GM21717 (cell line): ENCODE measurements at regions not wholly inside any gene's neighbourhood (a gene's known extent, or its start where the extent isn't known, plus 50 kb on each side); places are given as distances from the start of the nearest gene placed in this dataset.
A peak's percentile ranks its signal among the peaks of the same experiment; 100 is the strongest.

Experiments
- ATAC-seq: cut with Tn5 transposase; IDR thresholded peaks from one replicate; pipeline ENCODE4 v1.9.1; 2021; ENCODE audit warnings: mild to moderate bottlenecking, moderate library complexity; ENCODE audit not compliant: unreplicated experiment

DNA sequence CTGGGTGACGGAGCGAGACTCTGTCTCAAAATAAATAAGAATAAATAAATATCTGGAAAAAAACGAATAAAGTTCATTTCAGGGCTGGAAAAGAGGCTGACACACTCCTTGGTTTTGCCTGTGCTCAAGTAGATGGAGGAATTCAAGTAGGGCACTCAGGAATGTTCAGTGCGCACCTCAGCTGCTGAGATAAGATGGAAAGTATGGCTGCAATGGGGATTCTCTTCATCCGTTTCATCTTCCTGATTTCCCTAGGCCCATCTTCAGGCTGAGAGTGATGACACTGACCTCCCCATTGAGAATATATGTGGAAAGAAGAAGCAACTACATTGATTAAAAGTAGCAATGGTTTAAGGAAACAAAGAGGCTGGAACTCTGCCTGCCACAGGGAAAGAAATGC, 130.5 kb upstream of the ZNF644 start:
- no peak for ATAC-seq

DNA sequence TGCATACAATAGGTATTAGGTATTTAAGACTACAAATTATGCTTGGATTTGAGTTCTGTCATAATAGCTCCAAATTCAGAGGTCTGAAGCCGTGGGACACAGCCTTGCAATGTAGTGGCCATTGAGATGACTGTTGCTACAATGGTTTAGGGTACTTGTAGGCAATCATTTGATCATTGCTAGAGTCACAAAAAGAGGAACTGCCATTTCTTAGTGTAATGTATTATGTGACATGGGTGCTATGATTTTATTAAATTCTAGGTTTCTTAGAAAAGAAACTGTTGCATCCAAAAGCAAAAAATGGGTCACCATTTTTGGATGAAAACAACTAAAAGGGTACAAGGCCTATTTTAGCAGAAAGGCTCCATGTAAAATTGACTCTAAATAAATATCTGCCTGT, 129.9 kb upstream of the ZNF644 start:
- ATAC-seq: no peak

DNA sequence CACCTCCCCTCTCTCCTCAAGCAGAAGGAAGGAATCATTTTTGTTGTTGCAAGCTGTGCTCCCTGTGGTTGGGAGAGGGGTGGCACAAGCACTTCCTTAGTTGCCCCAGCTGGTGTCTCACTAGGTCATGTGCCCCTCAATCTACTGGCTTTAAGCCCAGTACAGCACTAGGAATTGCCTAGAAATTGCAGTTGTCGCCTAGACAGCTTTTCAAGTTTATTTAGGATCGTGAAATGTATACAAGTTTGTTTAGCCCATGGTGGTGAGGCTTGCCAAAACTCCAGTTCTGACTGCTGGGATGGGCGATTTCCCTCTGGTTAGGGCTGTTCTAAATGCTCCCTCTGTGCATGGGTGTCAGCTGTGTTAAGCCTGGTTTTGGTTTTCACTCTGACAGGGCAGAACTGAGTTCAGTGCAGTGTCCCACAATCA, 126.8 kb upstream of the ZNF644 start:
- ATAC-seq: no peak

DNA sequence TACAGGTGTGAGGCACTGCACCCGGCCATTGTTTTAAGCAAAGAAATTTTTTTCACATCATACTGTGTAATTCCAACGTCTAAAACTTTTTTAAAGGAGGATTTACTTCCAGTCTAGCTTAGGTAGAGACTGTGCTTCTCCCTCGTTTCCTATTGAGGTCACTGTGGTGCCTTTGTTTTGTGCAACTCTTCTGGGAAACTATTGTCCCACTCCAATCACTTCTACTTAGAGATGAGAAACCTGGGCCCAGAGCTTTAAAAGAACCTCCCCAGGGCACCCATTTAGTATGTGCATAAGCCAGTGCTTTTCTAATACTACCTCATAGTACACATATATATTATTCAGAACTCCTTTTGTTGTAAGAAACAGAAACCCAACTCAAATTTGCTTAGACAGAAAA, 120.0 kb upstream of the ZNF644 start:
- ATAC-seq: no peak

DNA sequence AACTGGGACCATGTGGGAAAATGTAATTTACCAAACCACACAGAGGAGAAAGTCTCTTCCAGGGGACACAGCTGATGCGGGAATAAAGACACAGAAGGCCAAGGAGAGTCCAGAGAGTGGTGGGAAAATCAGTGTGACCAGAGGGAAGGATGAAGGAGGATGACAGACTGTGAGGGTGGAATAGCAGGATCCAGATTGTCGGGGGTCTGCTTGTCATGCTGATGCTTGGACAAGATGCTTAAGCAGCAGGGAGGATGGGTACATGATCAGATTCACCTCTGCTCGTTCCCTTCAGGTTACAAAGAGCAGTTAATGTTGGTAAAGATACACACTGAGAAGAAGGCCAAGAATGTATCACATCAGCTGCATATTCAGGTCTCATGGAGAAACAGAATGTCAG, 117.1 kb upstream of the ZNF644 start:
- no peak for ATAC-seq

DNA sequence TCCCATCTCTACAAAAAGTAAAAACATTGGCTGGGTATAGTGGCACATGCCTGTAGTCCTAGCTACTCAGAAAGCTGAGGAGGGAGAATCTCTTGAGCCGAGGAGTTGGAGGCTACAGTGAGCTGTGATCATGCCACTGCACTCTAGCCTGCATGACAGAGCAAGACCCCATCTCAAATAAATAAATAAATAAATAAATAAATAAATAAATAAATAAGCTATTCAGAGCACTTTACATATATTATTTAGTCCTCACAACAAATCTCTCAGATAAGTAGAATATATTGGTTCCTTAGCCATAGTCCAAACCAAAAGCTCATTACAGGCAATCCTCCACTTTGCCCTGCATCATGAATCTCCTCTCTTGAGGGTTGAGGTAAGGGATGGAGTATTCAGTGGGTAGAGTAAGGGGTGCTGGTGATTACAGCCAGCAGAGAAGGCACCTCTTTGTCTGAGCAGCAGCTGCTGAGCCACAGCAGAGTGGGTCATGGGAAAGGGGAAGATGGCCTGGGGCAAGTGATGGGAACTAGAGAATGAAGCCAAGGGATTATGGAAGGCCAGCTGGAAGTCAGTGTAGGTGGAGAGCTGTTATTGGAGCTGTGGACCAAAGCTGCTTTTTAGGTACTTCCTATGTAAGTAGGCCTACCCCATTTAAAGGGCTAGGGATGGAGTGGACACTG, 115.5 kb upstream of the ZNF644 start:
- ATAC-seq: no peak

DNA sequence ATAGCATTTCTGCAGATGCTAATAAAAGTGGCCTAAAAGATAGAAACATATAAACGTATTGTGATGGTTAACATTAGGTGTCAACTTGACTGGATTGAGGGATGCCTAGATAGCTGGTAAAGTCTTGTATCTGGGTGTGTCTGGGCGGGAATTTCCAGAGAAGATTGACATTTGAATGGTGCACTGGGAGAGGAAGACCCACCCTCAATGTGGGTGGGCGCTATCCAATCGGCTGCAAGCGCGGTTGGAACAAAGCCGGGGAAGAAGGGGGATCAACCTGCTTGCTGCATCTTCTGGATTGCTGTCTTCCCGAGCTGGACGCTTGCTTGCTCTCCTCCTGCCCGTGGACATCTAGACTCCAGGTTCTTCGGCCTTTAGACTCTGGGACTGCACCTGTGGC, 114.0 kb upstream of the ZNF644 start:
- no peak for ATAC-seq

DNA sequence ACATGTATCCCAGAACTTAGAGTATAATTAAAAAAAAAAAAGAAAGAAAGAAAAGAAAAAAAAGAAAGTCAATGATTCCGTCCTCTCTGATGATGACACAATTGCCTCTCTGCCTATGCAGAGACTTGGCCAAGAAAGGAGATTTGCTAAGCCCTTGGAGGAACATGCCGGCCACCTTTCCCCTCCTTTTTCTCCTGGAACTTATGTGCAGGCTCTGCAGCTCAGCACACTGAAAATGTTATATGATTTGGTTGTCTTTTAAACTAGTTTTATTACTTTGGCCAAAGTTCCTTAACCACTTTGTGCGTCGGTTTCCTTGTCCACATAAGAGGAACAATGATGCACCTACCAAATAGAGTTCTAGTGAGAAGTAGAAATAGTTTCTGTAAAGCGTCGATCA, 111.4 kb upstream of the ZNF644 start:
- no peak for ATAC-seq

DNA sequence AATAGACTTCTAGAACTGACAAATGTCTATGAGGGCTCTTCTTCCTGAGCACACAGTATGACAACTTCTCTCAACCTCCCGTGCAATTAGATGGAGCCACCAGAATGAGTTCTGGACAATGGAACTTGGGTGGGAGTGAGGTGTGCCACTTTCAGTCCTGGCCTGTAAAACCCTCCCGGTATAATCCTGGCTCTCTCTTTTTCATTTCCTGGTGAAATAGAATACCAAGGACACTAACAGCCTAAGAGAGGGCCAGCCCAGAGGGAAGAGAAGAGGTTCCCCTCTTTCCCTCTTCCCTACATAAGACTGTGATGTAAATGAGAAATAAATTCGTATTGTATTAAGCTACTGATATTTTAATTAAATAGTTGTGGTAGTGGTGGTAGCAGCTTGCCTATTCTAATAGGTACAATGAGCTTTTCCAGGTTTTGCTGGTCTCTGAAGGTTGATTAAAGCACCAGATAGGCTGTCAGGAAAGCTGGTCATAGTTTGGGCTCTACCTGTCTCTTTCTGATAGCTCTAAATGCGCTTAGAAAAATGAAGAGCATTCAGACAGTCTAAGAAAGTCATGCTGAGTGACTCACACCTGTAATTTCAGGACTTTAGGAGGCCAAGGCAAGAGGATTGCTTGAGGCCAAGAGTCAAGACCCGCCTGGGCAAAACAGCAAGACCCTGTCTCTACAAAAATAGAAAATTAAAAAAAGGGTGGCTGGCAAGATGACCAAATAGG, 108.6 kb upstream of the ZNF644 start:
- no peak for ATAC-seq

DNA sequence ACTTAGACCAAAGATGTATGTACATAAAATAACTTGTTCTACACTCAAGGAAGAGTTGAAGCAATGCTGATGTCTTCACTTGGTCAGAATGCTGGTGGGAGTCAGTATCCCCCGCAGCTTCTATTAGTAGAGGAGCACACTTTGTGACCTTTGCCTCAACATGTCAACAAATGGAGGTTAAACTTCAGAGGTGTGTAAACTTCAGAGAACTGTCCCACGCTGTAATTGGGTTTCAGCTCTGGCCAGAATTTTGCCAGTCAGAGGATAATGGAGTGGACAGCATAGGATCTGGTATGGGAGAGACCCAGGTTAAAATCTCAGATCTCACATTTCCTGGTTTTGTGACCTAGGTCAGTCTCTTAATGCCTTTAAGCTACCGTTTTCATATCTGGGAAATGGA, 107.6 kb upstream of the ZNF644 start:
- no peak for ATAC-seq

DNA sequence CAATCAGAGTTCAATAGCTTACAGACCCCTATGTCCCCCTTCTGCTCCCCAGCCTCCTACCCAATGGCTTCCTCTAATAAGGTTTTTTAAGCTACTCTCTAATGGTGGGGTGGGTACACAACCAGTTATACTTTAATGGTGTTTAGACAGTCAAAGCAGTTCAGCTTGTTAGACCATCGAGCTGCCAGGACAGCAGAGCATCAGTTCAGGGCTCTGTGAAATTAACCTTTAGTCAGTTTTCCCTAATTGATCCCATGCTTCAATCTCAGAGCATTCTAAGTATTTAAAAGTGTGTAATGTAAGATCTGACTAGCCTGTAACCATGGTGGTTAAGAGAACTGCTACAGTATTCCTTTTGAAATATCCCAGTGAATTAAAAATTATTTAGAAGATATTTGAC, 107.2 kb upstream of the ZNF644 start:
- no peak for ATAC-seq

DNA sequence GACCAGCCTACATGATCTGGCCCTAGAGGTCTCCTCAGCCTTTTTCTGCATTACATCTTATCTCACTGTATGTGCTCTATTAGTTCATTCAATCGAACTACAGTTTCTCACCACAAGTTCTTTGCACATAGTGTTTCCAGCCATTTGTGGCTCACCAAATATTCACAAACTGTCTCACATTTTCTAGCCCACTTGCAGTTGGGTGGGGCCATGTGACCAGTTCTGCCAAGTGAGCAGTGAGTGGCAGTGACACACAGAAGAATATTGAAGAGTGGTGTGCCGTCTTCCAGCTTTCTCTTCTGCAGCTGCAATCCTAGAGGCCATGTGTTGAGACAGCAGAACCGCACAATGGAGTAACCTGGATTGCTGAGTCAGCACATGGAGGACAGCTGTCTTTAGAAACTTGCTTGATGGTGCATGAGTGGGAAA, 103.2 kb upstream of the ZNF644 start:
- peak; percentile 43 for ATAC-seq

DNA sequence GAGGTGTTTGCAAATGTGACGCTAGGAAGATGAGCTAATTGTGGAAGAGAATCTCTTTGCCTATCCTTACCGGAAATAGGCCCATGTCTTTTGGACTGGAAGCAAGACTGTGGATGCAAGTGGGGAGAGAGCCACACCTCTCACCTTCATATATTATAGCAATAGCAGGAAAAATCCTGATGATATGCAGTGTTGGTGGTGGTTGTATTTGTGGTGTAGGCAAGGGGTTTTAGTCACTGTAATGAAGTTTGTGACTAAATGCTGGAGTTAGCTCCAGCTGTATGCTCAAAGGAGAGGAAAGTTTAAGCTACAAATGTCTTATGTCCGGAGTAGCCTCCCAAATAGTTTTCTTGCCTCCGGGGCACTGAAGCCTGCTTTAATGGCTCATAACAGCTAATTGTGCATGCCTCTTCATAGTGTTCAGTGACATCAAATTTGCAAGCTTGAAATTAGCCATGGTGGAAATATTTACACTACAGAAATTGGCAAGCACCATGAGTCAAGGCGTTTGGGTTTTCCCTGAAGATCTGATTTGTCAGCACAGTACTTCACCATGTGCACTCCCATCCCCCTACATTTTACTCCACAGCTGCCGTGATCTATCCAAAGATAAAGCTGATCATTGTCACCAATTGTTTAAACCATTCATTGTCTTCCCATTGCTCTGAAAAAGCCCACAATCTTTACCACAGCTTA, 102.6 kb upstream of the ZNF644 start:
- peak; percentile 67 for ATAC-seq

DNA sequence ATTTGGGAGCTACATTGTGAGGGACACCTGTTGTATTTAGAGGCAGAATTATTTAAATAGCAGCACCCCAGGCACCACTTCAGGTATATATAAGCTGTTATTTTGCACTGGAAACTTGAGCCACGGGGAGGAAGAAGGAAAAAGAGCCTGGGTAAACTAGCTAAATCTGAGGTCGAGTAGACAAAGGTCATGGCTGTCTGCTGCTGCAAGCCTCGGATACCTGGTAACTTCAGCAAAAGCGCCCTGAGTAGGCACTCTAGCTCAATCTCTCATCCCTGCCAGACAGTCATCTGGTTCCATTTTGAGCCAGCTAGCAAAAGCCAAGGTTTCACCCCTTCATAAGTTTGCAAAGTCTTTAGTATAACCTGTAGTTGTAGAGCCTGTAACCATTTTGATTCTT, 101.9 kb upstream of the ZNF644 start:
- no peak for ATAC-seq

DNA sequence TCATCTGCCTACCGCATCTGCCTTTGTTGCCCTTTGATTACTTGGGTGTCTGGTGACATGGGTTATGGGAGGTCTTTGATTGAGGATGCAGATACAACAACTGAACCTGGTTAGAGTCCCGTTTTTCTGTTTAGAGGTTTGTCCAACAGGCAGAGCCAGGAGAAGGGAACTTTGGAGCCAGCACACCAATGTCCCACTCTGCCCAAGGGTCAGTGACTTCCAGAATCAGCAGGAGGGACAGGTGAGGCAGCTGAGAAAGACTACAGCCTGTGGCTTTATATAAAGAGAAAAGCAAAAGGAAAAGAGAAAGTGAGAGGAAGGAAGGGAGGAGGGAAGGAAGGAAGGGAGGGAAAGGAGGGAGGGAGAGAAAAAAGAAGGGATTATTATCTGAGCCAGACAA, 101.5 kb upstream of the ZNF644 start:
- ATAC-seq: no peak

DNA sequence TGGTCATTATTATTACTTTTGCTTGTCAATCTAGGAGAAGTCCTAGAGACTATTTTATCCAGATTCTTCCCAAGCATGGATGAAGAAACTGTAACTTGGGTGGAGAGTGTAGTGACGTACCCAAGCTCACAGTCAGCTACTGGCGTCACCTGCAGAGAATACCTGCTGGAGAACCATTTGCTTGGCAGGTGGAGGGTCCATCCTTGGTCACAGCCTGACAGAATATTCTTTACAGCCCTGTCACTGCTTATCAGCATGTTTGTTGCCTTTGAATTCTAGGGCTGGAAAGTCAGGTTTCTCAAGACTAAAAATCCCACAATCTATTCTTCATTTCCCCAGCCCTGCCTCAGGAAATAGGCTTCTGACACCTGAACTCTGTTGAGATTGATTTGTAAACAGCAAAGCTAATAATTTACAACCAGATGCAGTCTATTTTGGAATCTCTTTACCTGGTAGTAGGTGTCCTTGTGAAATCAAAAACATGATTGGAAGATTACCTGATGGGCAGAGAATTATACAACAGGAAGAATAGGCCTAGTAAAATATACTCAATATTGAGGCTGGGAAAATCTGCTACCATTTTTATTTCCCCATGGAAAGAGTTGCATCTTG, 100.4 kb upstream of the ZNF644 start:
- ATAC-seq: no peak

DNA sequence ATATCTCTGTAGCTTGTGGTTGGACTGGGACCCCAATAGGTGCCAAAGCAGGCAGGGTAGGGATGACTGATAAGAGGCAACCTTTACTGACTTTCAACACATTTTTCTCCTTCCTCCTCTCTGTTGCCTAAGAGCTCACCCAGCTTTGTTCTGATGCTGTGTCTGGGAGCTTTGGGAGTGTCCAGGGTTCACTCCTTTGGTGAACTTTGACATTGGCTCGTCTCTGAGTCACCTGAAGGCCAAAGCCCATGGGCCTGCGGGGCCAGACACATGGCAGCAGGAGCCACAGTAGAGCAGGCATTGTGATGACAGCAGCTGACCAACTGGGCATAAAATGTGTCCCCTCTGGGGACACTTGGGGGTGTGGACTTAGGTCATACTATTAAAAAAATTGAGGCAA, 99.5 kb upstream of the ZNF644 start:
- no peak for ATAC-seq

DNA sequence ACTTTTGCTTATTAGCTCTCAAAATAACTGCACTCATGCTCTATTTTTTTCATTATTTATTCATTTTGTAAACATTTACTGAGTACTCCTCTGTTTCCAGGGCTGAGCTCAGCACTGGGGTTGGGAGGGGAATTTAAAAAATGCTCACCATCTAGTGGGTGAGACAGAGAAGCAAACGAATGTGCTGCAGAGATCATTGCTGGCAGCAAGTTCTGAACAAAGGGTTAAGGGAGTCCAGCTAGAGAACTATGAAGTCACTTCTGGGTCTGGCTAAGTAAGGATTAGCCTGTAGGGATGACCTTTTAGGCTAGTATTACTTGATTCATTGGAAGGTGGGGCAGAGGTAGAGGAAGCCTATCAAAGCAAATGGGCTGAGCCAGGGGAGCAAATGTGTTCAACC, 99.1 kb upstream of the ZNF644 start:
- no peak for ATAC-seq

DNA sequence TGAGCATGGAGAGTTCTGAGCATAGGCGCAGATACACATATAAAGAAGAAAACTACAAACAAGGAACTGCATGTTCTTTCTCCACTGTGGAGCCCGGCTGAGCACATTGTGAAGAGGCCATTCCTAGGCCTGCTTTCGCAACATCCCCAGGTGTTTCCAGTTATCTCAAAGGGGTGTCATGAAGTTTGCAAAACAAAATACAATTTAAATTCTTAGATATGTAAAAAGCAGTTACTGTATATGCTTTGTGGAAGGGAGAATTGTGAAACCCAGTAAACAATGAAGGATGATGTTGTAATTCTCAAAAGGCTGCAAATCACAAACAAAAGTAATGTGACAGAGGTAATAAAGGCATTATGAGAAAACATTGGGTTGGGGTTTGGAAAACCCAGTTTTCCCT, 98.6 kb upstream of the ZNF644 start:
- ATAC-seq: no peak

DNA sequence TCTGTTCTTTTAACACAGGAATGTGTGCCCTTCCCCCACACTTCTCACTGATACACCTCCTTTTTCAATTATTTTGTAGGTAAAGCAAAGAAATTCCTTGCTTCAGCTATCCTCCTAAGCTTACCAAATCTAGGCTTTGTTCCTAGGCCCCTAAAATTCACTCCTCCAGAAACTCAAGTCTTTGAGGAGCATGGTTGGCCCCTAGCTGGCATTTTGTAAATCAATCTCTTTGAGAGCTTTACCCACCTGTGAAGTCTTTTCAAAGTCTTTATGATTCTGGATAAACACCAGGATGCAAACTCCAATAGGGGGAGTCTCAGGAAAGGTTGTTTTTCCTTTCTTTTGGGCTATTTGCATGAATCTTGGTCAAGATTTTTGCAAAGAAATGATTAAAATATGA, 82.9 kb upstream of the ZNF644 start:
- ATAC-seq: no peak

DNA sequence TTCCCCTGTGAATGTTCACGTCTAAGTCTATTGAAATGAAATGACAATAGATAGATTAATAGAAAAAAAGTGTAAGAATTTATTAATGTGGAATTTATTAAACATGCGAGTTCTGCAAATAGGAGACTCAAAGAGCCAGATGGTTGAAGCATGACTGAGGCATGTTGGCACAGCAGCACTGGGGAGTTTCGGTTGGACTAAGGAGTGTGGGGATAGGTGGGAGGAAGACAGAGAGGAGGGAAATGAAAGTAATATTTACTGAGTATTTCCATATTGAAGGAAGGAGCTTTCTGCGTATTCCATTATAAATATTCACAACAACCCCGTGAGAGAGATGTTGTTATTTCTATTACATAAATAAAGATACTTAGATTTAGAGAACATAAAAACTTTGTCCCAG, 79.5 kb upstream of the ZNF644 start:
- ATAC-seq: no peak
